ENCODE measurements at regions not wholly inside any gene's neighbourhood (a gene's known extent, or its start where the extent isn't known, plus 50 kb on each side); places are given as distances from the start of the nearest gene placed in this dataset.

- no peaks in the 10 kb centered on the region for H3K27me3 ChIP-seq
- intact Hi-C loops (cut with DNase I; ENCODE audit: low total_unique reads) = no loop called here
Measured at GRCh38 chr16:76164970-76165558, 112.1 kb upstream of the CNTNAP4 start.

GRCh38 chr16:76175718-76176117, 101.5 kb upstream of the CNTNAP4 start:
- H3K36me3 ChIP-seq = no peaks in the 10 kb centered on the region
- DNase-seq = no peak
- H3K27ac ChIP-seq = no peak overlapping the region
- no peaks in the 10 kb centered on the region for H3K9me3 ChIP-seq
- no peaks in the 10 kb centered on the region for H3K27me3 ChIP-seq
- no peaks in the 10 kb centered on the region for H3K4me1 ChIP-seq
- no peak overlapping the region for H3K4me3 ChIP-seq
- TF ChIP-seq CTCF (IDR thresholded peaks at IDR 0.05) = no peak
- intact Hi-C loops (cut with DNase I; ENCODE audit: low total_unique reads) = no loop called here

More at GRCh38 chr16:76164970-76165558, 112.1 kb upstream of the CNTNAP4 start:
- Histone ChIP-seq H3K9me3 (no peaks in the 10 kb centered on the region), H3K4me3 (no peak overlapping the region), H3K36me3 (no peaks in the 10 kb centered on the region), H3K4me1 (no peaks in the 10 kb centered on the region), H3K27ac (no peak overlapping the region)
- no peak for DNase-seq
- no peak for TF ChIP-seq CTCF (IDR thresholded peaks at IDR 0.05)

DNA sequence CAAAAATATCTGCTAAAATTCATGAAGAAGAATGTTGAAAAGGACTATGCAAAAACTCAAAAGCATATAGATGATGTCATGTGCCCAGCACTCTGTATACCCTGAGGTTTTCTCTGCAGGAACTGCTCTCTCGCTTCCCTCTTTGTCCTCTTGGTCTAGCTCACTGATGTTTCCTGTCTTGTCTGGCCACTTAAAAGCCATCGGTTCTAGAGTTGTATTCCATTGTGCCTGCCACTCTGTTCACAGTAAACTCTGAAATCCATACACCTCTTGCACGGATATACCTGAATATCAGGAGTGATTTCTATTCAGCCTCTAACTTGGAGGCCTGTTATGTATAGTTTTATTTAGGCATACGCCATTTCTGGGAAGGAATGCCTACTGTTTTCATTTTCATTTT, 101.0 kb upstream of the CNTNAP4 start:
- Histone ChIP-seq H3K4me3 (no peak overlapping the region), H3K27me3 (no peaks in the 10 kb centered on the region), H3K9me3 (no peaks in the 10 kb centered on the region), H3K36me3 (no peaks in the 10 kb centered on the region), H3K27ac (no peak overlapping the region), H3K4me1 (no peaks in the 10 kb centered on the region)
- intact Hi-C loops (cut with DNase I; ENCODE audit: low total_unique reads) = no loop called here
- TF ChIP-seq CTCF (IDR thresholded peaks at IDR 0.05) = no peak
- DNase-seq = no peak

DNA sequence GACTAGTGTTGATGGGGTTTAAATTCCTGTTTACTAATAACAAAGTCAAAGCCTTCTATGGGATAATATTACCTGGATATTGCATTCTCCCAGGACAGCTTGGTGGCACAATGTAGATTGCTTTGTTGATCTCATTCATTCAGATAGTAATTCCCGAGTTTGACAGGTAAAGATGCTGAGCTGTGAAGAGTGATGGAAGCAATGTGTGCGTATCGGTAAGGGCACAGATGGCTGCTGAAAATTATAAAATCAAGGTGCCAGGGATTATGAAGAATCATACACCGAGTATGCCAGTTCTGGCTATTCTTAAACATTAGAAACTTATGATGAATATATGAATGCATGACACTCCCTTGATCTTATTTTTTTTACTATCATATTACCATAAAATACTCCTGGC, 100.6 kb upstream of the CNTNAP4 start:
- no peaks in the 10 kb centered on the region for H3K36me3 ChIP-seq
- no peaks in the 10 kb centered on the region for H3K9me3 ChIP-seq
- H3K4me3 ChIP-seq = no peak overlapping the region
- intact Hi-C loops (cut with DNase I; ENCODE audit: low total_unique reads) = no loop called here
- no peak for DNase-seq
- TF ChIP-seq CTCF (IDR thresholded peaks at IDR 0.05) = no peak
- H3K27ac ChIP-seq = no peak overlapping the region
- H3K4me1 ChIP-seq = no peaks in the 10 kb centered on the region
- H3K27me3 ChIP-seq = no peaks in the 10 kb centered on the region

- H3K27ac ChIP-seq = no peak overlapping the region
- H3K4me3 ChIP-seq = no peak overlapping the region
- H3K9me3 ChIP-seq = peaks cover 0 to 7% (median 0%) of the 10 kb centered on the region in 3 donors
- intact Hi-C loops (cut with DNase I; ENCODE audit: low total_unique reads) = no loop called here
- no peak for DNase-seq
- no peaks in the 10 kb centered on the region for H3K27me3 ChIP-seq
- no peaks in the 10 kb centered on the region for H3K4me1 ChIP-seq
- no peaks in the 10 kb centered on the region for H3K36me3 ChIP-seq
- no peak for TF ChIP-seq CTCF (IDR thresholded peaks at IDR 0.05)
Measured at GRCh38 chr16:76182041-76182635, 95.1 kb upstream of the CNTNAP4 start.

All from tibial artery (tissue), 4 donors.